ENCODE measurements at regions not wholly inside any gene's neighbourhood (a gene's known extent, or its start where the extent isn't known, plus 50 kb on each side); places are given as distances from the start of the nearest gene placed in this dataset.

- no peak overlapping the region for H3K4me3 ChIP-seq (ENCODE audit: low read length)
- no peak overlapping the region for H2BK15ac ChIP-seq (replicated peaks; ENCODE audit: low read depth)
- no peak overlapping the region for H3K27ac ChIP-seq (ENCODE audit: low read depth, low read length)
- no peak overlapping the region for H4K5ac ChIP-seq (ENCODE audit: low read length)
- H2BK5ac ChIP-seq (ENCODE audit: low read length): no peak overlapping the region
- no peak overlapping the region for H3K18ac ChIP-seq (ENCODE audit: low read length)
- H3K9ac ChIP-seq (ENCODE audit: low read length): no peak overlapping the region
- no peaks in the 10 kb centered on the region for H3K27me3 ChIP-seq (ENCODE audit: insufficient read depth, low read length, poor library complexity)
- H3K56ac ChIP-seq (ENCODE audit: low read length): no peak overlapping the region
- no peak for DNase-seq
- H3K4me2 ChIP-seq (ENCODE audit: low read length): no peak overlapping the region
- H3K79me2 ChIP-seq (ENCODE audit: control insufficient read depth, insufficient read depth, low read length): no peaks in the 10 kb centered on the region
- H2BK120ac ChIP-seq (ENCODE audit: low read depth, low read length): no peak overlapping the region
- no peak overlapping the region for H3K23ac ChIP-seq (ENCODE audit: low read length)
- H2AK5ac ChIP-seq (ENCODE audit: low read length): no peak overlapping the region
- no CpG with 5 or more reads among the region's 4 CpGs for WGBS (ENCODE audit: extremely low coverage, insufficient coverage, low lambda C conversion rate)
- H3K4me1 ChIP-seq (ENCODE audit: control insufficient read depth, low read depth, low read length): peaks cover 12% of the 10 kb centered on the region
- H3K79me1 ChIP-seq (ENCODE audit: low read length): no peaks in the 10 kb centered on the region
- no peaks in the 10 kb centered on the region for H3K36me3 ChIP-seq (ENCODE audit: control insufficient read depth, insufficient read depth, low read length)
- H4K8ac ChIP-seq (ENCODE audit: low read depth, low read length): no peak overlapping the region
- no peak overlapping the region for H3K4ac ChIP-seq (ENCODE audit: low read depth, low read length)
Observed at GRCh38 chr6:11386323-11386722, 151.2 kb upstream of the TMEM170B start.

- H3K23ac ChIP-seq (ENCODE audit: low read length): no peak overlapping the region
- H2BK15ac ChIP-seq (replicated peaks; ENCODE audit: low read depth): no peak overlapping the region
- H4K5ac ChIP-seq (ENCODE audit: low read length): no peak overlapping the region
- no peak overlapping the region for H3K4ac ChIP-seq (ENCODE audit: low read depth, low read length)
- H3K27me3 ChIP-seq (ENCODE audit: insufficient read depth, low read length, poor library complexity): no peaks in the 10 kb centered on the region
- H3K36me3 ChIP-seq (ENCODE audit: control insufficient read depth, insufficient read depth, low read length): no peaks in the 10 kb centered on the region
- no CpG with 5 or more reads among the region's 7 CpGs for WGBS (ENCODE audit: extremely low coverage, insufficient coverage, low lambda C conversion rate)
- H2AK5ac ChIP-seq (ENCODE audit: low read length): no peak overlapping the region
- no peaks in the 10 kb centered on the region for H3K79me1 ChIP-seq (ENCODE audit: low read length)
- DNase-seq: peak; percentile 61
- H3K9ac ChIP-seq (ENCODE audit: low read length): no peak overlapping the region
- H2BK120ac ChIP-seq (ENCODE audit: low read depth, low read length): no peak overlapping the region
- no peaks in the 10 kb centered on the region for H3K79me2 ChIP-seq (ENCODE audit: control insufficient read depth, insufficient read depth, low read length)
- H3K4me2 ChIP-seq (ENCODE audit: low read length): no peak overlapping the region
- H3K4me1 ChIP-seq (ENCODE audit: control insufficient read depth, low read depth, low read length): peaks cover 12% of the 10 kb centered on the region
- no peak overlapping the region for H3K18ac ChIP-seq (ENCODE audit: low read length)
- H3K56ac ChIP-seq (ENCODE audit: low read length): peak overlapping the region; percentile 20
- H2BK5ac ChIP-seq (ENCODE audit: low read length): no peak overlapping the region
- no peak overlapping the region for H3K4me3 ChIP-seq (ENCODE audit: low read length)
- H4K8ac ChIP-seq (ENCODE audit: low read depth, low read length): no peak overlapping the region
- peak overlapping the region; percentile 20 for H3K27ac ChIP-seq (ENCODE audit: low read depth, low read length)
Observed at GRCh38 chr6:11384531-11385309, 152.3 kb upstream of the NEDD9 start.

GRCh38 chr6:11381801-11382513 is 149.5 kb upstream of the NEDD9 start:
- Histone ChIP-seq H3K9ac (ENCODE audit: low read length) (no peak overlapping the region), H3K4me3 (ENCODE audit: low read length) (no peak overlapping the region), H3K4ac (ENCODE audit: low read depth, low read length) (no peak overlapping the region), H2BK120ac (ENCODE audit: low read depth, low read length) (no peak overlapping the region), H3K79me1 (ENCODE audit: low read length) (no peaks in the 10 kb centered on the region), H3K36me3 (ENCODE audit: control insufficient read depth, insufficient read depth, low read length) (no peaks in the 10 kb centered on the region), H4K8ac (ENCODE audit: low read depth, low read length) (no peak overlapping the region), H3K56ac (ENCODE audit: low read length) (peak overlapping the region; percentile 60), H3K27me3 (ENCODE audit: insufficient read depth, low read length, poor library complexity) (no peaks in the 10 kb centered on the region), H3K18ac (ENCODE audit: low read length) (no peak overlapping the region), H3K79me2 (ENCODE audit: control insufficient read depth, insufficient read depth, low read length) (no peaks in the 10 kb centered on the region), H3K27ac (ENCODE audit: low read depth, low read length) (no peak overlapping the region), H2AK5ac (ENCODE audit: low read length) (peak overlapping the region; percentile 43), H3K4me2 (ENCODE audit: low read length) (no peak overlapping the region), H4K5ac (ENCODE audit: low read length) (no peak overlapping the region), H2BK5ac (ENCODE audit: low read length) (peak overlapping the region; percentile 18), H2BK15ac (replicated peaks; ENCODE audit: low read depth) (no peak overlapping the region), H3K23ac (ENCODE audit: low read length) (no peak overlapping the region), H3K4me1 (ENCODE audit: control insufficient read depth, low read depth, low read length) (peaks cover 12% of the 10 kb centered on the region)
- peak; percentile 15 for DNase-seq
- no CpG with 5 or more reads among the region's 13 CpGs for WGBS (ENCODE audit: extremely low coverage, insufficient coverage, low lambda C conversion rate)

GRCh38 chr6:11380969-11381744 is 148.7 kb upstream of the NEDD9 start:
- Histone ChIP-seq H3K18ac (ENCODE audit: low read length) (no peak overlapping the region), H3K79me1 (ENCODE audit: low read length) (no peaks in the 10 kb centered on the region)

GRCh38 chr6:11380549-11380948 is 148.1 kb upstream of the NEDD9 start:
- no CpG with 5 or more reads among the region's 7 CpGs for WGBS (ENCODE audit: extremely low coverage, insufficient coverage, low lambda C conversion rate)
- H3K18ac ChIP-seq (ENCODE audit: low read length): peak overlapping the region; percentile 16

More at GRCh38 chr6:11380969-11381744, 148.7 kb upstream of the NEDD9 start:
- Histone ChIP-seq H2BK120ac (ENCODE audit: low read depth, low read length) (no peak overlapping the region), H3K9ac (ENCODE audit: low read length) (no peak overlapping the region), H3K4ac (ENCODE audit: low read depth, low read length) (no peak overlapping the region), H4K5ac (ENCODE audit: low read length) (no peak overlapping the region), H3K79me2 (ENCODE audit: control insufficient read depth, insufficient read depth, low read length) (no peaks in the 10 kb centered on the region), H2BK5ac (ENCODE audit: low read length) (no peak overlapping the region), H3K4me1 (ENCODE audit: control insufficient read depth, low read depth, low read length) (peaks cover 12% of the 10 kb centered on the region), H2BK15ac (replicated peaks; ENCODE audit: low read depth) (no peak overlapping the region), H3K36me3 (ENCODE audit: control insufficient read depth, insufficient read depth, low read length) (no peaks in the 10 kb centered on the region), H3K4me2 (ENCODE audit: low read length) (no peak overlapping the region), H3K23ac (ENCODE audit: low read length) (no peak overlapping the region), H3K4me3 (ENCODE audit: low read length) (no peak overlapping the region), H3K27me3 (ENCODE audit: insufficient read depth, low read length, poor library complexity) (no peaks in the 10 kb centered on the region), H2AK5ac (ENCODE audit: low read length) (peak overlapping the region; percentile 19), H3K27ac (ENCODE audit: low read depth, low read length) (peak overlapping the region; percentile 7), H3K56ac (ENCODE audit: low read length) (no peak overlapping the region), H4K8ac (ENCODE audit: low read depth, low read length) (no peak overlapping the region)
- WGBS (ENCODE audit: extremely low coverage, insufficient coverage, low lambda C conversion rate): no CpG with 5 or more reads among the region's 12 CpGs
- peak; percentile 85 for DNase-seq

More at GRCh38 chr6:11380549-11380948, 148.1 kb upstream of the NEDD9 start:
- peaks cover 12% of the 10 kb centered on the region for H3K4me1 ChIP-seq (ENCODE audit: control insufficient read depth, low read depth, low read length)
- no peaks in the 10 kb centered on the region for H3K27me3 ChIP-seq (ENCODE audit: insufficient read depth, low read length, poor library complexity)
- H3K4me2 ChIP-seq (ENCODE audit: low read length): no peak overlapping the region
- H3K4me3 ChIP-seq (ENCODE audit: low read length): no peak overlapping the region
- no peak overlapping the region for H3K23ac ChIP-seq (ENCODE audit: low read length)
- no peak overlapping the region for H4K5ac ChIP-seq (ENCODE audit: low read length)
- no peak overlapping the region for H3K4ac ChIP-seq (ENCODE audit: low read depth, low read length)
- DNase-seq: no peak
- H3K36me3 ChIP-seq (ENCODE audit: control insufficient read depth, insufficient read depth, low read length): no peaks in the 10 kb centered on the region
- H4K8ac ChIP-seq (ENCODE audit: low read depth, low read length): no peak overlapping the region
- H3K79me2 ChIP-seq (ENCODE audit: control insufficient read depth, insufficient read depth, low read length): no peaks in the 10 kb centered on the region
- H3K56ac ChIP-seq (ENCODE audit: low read length): no peak overlapping the region
- no peak overlapping the region for H2BK120ac ChIP-seq (ENCODE audit: low read depth, low read length)
- peak overlapping the region; percentile 4 for H2BK15ac ChIP-seq (replicated peaks; ENCODE audit: low read depth)
- H3K27ac ChIP-seq (ENCODE audit: low read depth, low read length): peak overlapping the region; percentile 7
- no peaks in the 10 kb centered on the region for H3K79me1 ChIP-seq (ENCODE audit: low read length)
- H2AK5ac ChIP-seq (ENCODE audit: low read length): no peak overlapping the region
- no peak overlapping the region for H2BK5ac ChIP-seq (ENCODE audit: low read length)
- no peak overlapping the region for H3K9ac ChIP-seq (ENCODE audit: low read length)

Measured in mesendoderm (in vitro differentiated cells).